ENCODE measurements at regions not wholly inside any gene's neighbourhood (a gene's known extent, or its start where the extent isn't known, plus 50 kb on each side); places are given as distances from the start of the nearest gene placed in this dataset.

DNA sequence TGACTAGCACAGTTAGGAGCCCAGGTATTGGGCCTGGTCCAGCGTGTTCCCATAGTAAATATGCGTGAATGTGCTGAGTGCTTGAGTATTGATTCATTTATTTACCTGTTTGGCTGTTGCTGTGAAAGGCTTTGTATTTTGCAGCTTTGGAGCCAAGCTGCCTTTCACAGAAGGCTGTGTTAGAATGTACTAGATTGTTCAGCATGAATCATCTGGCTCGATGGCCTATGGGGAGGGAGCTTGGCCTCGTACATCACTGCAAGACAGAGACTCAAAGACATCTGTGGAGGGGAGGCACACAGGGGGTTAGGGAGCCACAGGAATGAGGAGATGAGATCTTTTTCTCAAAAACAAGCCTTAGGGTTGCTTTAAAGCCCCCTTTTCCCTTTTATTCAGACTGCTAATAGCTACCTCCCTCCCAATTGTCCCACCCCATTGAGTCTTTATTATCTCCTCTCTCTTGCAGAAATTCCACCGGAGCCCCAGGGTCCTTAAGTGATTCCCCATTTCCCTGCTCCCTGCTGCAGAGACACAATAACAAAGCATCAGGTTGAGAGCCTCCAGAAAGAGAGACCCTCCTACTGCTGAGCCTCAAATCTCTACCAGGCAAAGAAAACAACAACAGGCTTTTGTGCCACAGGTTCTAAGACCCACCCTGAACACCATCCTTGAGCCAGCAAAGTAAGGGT, 307.2 kb downstream of the ABCC12 start:
- H3K4me2 ChIP-seq (ENCODE audit: low read depth, low read length, poor library complexity, severe bottlenecking): no peak overlapping the region
- H3K27me3 ChIP-seq (ENCODE audit: insufficient read depth, low read length, poor library complexity, severe bottlenecking): no peaks in the 10 kb centered on the region
- no peaks in the 10 kb centered on the region for H3K79me2 ChIP-seq (ENCODE audit: insufficient read depth, low read length)
- no peak overlapping the region for H3K4me3 ChIP-seq (ENCODE audit: low read length, poor library complexity, severe bottlenecking)
- no peaks in the 10 kb centered on the region for H3K9me3 ChIP-seq (ENCODE audit: insufficient read depth, low read depth, low read length)
- H2AFZ ChIP-seq (ENCODE audit: low read length): no peak overlapping the region
- no peaks in the 10 kb centered on the region for H3K36me3 ChIP-seq (ENCODE audit: insufficient read depth, low read length)
- no peaks in the 10 kb centered on the region for H3F3A ChIP-seq (ENCODE audit: low read depth)
- no peaks in the 10 kb centered on the region for H3K9me2 ChIP-seq (replicated peaks; ENCODE audit: low read depth, low read length)
- no peaks in the 10 kb centered on the region for H3K4me1 ChIP-seq (ENCODE audit: insufficient read depth, low read length, poor library complexity, severe bottlenecking)
- no peak overlapping the region for H3K9ac ChIP-seq (ENCODE audit: low read depth, low read length, poor library complexity, severe bottlenecking)
- TF ChIP-seq, protein P1, sequence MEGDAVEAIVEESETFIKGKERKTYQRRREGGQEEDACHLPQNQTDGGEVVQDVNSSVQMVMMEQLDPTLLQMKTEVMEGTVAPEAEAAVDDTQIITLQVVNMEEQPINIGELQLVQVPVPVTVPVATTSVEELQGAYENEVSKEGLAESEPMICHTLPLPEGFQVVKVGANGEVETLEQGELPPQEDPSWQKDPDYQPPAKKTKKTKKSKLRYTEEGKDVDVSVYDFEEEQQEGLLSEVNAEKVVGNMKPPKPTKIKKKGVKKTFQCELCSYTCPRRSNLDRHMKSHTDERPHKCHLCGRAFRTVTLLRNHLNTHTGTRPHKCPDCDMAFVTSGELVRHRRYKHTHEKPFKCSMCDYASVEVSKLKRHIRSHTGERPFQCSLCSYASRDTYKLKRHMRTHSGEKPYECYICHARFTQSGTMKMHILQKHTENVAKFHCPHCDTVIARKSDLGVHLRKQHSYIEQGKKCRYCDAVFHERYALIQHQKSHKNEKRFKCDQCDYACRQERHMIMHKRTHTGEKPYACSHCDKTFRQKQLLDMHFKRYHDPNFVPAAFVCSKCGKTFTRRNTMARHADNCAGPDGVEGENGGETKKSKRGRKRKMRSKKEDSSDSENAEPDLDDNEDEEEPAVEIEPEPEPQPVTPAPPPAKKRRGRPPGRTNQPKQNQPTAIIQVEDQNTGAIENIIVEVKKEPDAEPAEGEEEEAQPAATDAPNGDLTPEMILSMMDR (conservative IDR thresholded peaks at IDR 0.05; ENCODE audit: low read length): no peak
- no peak for TF ChIP-seq EZH2phosphoT487 (IDR thresholded peaks at IDR 0.05; ENCODE audit: borderline replicate concordance)
- no peaks in the 10 kb centered on the region for H4K20me1 ChIP-seq (ENCODE audit: insufficient read depth, low read length, poor library complexity, severe bottlenecking)

DNA sequence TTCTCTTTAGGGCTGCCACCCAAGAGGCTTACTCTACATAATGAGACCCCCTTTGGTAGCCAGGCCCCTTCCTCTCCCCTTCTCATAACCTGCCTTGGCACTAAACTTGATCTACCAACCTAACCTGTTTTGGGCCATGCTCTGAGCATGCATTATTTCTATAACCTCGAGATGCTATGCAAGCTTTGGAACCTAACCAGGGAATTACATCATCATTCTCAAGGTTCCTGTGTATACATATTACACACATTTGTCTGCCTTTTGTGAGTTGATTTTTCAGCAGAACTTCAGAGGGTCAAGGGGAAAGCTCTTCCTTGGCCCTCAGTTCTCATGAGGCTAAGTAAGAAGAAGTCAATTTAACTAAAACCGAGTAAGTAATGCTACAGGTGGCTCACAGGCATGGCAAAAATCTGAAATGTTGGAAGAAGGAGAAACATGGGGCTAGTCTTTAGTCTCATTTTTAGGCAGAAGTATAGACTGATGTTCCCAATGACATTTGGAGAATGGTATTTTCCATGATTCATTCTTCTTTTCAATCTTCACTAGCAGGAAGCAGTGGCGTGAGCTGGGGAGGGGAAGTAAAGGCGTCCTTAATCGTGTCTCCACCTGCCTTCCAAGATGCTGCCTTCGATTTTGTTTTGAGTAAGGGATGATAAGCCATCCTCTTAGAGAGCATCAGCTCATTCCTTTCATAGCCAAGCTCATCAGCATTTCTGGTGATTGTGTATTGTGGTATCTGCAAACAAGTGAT, 308.4 kb downstream of the ABCC12 start:
- H3K4me3 ChIP-seq (ENCODE audit: low read length, poor library complexity, severe bottlenecking): no peak overlapping the region
- H3K4me2 ChIP-seq (ENCODE audit: low read depth, low read length, poor library complexity, severe bottlenecking): no peak overlapping the region
- no peaks in the 10 kb centered on the region for H3K27me3 ChIP-seq (ENCODE audit: insufficient read depth, low read length, poor library complexity, severe bottlenecking)
- no peaks in the 10 kb centered on the region for H3F3A ChIP-seq (ENCODE audit: low read depth)
- no peaks in the 10 kb centered on the region for H3K9me3 ChIP-seq (ENCODE audit: insufficient read depth, low read depth, low read length)
- no peak overlapping the region for H2AFZ ChIP-seq (ENCODE audit: low read length)
- no peaks in the 10 kb centered on the region for H3K36me3 ChIP-seq (ENCODE audit: insufficient read depth, low read length)
- H3K4me1 ChIP-seq (ENCODE audit: insufficient read depth, low read length, poor library complexity, severe bottlenecking): no peaks in the 10 kb centered on the region
- H4K20me1 ChIP-seq (ENCODE audit: insufficient read depth, low read length, poor library complexity, severe bottlenecking): no peaks in the 10 kb centered on the region
- H3K9me2 ChIP-seq (replicated peaks; ENCODE audit: low read depth, low read length): no peaks in the 10 kb centered on the region
- no peaks in the 10 kb centered on the region for H3K79me2 ChIP-seq (ENCODE audit: insufficient read depth, low read length)
- TF ChIP-seq EZH2phosphoT487 (IDR thresholded peaks at IDR 0.05; ENCODE audit: borderline replicate concordance): no peak
- TF ChIP-seq, protein P1 (conservative IDR thresholded peaks at IDR 0.05; ENCODE audit: low read length): no peak
- no peak overlapping the region for H3K9ac ChIP-seq (ENCODE audit: low read depth, low read length, poor library complexity, severe bottlenecking)

DNA sequence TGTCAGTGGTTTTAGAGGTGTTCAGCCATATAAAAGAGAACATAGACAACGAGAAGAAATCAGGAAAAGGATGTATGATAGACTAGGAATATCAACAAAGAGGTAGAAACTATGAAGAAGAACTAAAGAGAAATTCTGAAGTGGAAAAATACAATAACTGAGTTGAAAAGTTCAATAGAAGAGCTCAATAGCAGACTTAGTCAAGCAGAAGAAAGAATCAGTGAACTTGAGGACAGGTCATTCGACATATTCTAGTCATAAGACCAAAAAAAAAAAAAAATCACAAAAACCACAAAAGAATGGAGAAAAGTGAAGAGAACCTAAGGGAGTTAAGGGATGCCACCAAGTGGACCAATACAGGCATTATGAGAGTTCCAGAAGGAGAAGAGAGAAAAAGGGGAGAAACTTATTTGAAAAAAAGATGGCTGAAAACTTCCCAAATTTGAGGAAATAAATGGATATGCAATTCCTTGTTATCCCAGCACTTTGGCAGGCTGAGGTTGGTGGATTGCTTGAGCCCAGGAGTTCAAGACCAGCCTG, 321.2 kb downstream of the ABCC12 start:
- TF ChIP-seq, protein P1 (conservative IDR thresholded peaks at IDR 0.05; ENCODE audit: low read length): no peak
- no peak for TF ChIP-seq EZH2phosphoT487 (IDR thresholded peaks at IDR 0.05; ENCODE audit: borderline replicate concordance)
- no peaks in the 10 kb centered on the region for H3K79me2 ChIP-seq (ENCODE audit: insufficient read depth, low read length)
- H3K9me3 ChIP-seq (ENCODE audit: insufficient read depth, low read depth, low read length): peaks cover 11% of the 10 kb centered on the region; the same call in 1 of the 2 replicates
- no peak overlapping the region for H2AFZ ChIP-seq (ENCODE audit: low read length)
- H3K4me2 ChIP-seq (ENCODE audit: low read depth, low read length, poor library complexity, severe bottlenecking): no peak overlapping the region
- H3K4me1 ChIP-seq (ENCODE audit: insufficient read depth, low read length, poor library complexity, severe bottlenecking): no peaks in the 10 kb centered on the region
- H3K27me3 ChIP-seq (ENCODE audit: insufficient read depth, low read length, poor library complexity, severe bottlenecking): no peaks in the 10 kb centered on the region
- no peak overlapping the region for H3K9ac ChIP-seq (ENCODE audit: low read depth, low read length, poor library complexity, severe bottlenecking)
- H3K36me3 ChIP-seq (ENCODE audit: insufficient read depth, low read length): no peaks in the 10 kb centered on the region
- no peaks in the 10 kb centered on the region for H3K9me2 ChIP-seq (replicated peaks; ENCODE audit: low read depth, low read length)
- H3F3A ChIP-seq (ENCODE audit: low read depth): no peaks in the 10 kb centered on the region
- H4K20me1 ChIP-seq (ENCODE audit: insufficient read depth, low read length, poor library complexity, severe bottlenecking): no peaks in the 10 kb centered on the region
- H3K4me3 ChIP-seq (ENCODE audit: low read length, poor library complexity, severe bottlenecking): no peak overlapping the region

Data from Loucy (cell line).